ENCODE measurements at regions not wholly inside any gene's neighbourhood (a gene's known extent, or its start where the extent isn't known, plus 50 kb on each side); places are given as distances from the start of the nearest gene placed in this dataset.
"Not testable (repeated sequence)": the region's sequence is repeated elsewhere in the genome, so short reads cannot be mapped to it uniquely, and the experiment has no call there.

- no peak for DNase-seq (ENCODE audit: low spot score)
Measured at GRCh38 chr5:125470280-125470902, 724.0 kb upstream of the ZNF608 start.

- no peak for DNase-seq (ENCODE audit: low spot score)
Measured at GRCh38 chr5:125476901-125477585, 730.6 kb upstream of the ZNF608 start.

- DNase-seq (ENCODE audit: low spot score): no peak
Measured at GRCh38 chr5:125477586-125477975, 731.1 kb upstream of the ZNF608 start.

GRCh38 chr5:125478599-125478998 is 732.2 kb upstream of the ZNF608 start:
- no peak for DNase-seq (ENCODE audit: low spot score)

- DNase-seq (ENCODE audit: low spot score): no peak
Measured at GRCh38 chr5:125480911-125481310, 734.5 kb upstream of the ZNF608 start.

- no peak for DNase-seq (ENCODE audit: low spot score)
Measured at GRCh38 chr5:125481506-125482465, 735.3 kb upstream of the ZNF608 start.

GRCh38 chr5:125483609-125484008 is 737.2 kb upstream of the ZNF608 start:
- no peak for DNase-seq (ENCODE audit: low spot score)

GRCh38 chr5:125484272-125484741 is 737.9 kb upstream of the ZNF608 start:
- no peak for DNase-seq (ENCODE audit: low spot score)

- no peak for DNase-seq (ENCODE audit: low spot score)
Measured at GRCh38 chr5:125484742-125485641, 738.6 kb upstream of the ZNF608 start.

- no peak for DNase-seq (ENCODE audit: low spot score)
Measured at GRCh38 chr5:125485771-125486170, 739.3 kb upstream of the ZNF608 start.

GRCh38 chr5:125486634-125487033 is 740.2 kb upstream of the ZNF608 start:
- no peak for DNase-seq (ENCODE audit: low spot score)

GRCh38 chr5:125487231-125487630 is 740.8 kb upstream of the ZNF608 start:
- DNase-seq (ENCODE audit: low spot score): no peak

- not testable (repeated sequence) for DNase-seq (ENCODE audit: low spot score)
Measured at GRCh38 chr5:125487652-125488051, 741.2 kb upstream of the ZNF608 start.

- no peak for DNase-seq (ENCODE audit: low spot score)
Measured at GRCh38 chr5:125489146-125489545, 742.7 kb upstream of the ZNF608 start.

- DNase-seq (ENCODE audit: low spot score): no peak
Measured at GRCh38 chr5:125491986-125492492, 745.6 kb upstream of the ZNF608 start.

- DNase-seq (ENCODE audit: low spot score): no peak
Measured at GRCh38 chr5:125492977-125493376, 746.5 kb upstream of the ZNF608 start.

- DNase-seq (ENCODE audit: low spot score): no peak
Measured at GRCh38 chr5:125496393-125496792, 750.0 kb upstream of the ZNF608 start.

GRCh38 chr5:125497651-125498050 is 751.2 kb upstream of the ZNF608 start:
- no peak for DNase-seq (ENCODE audit: low spot score)

- DNase-seq (ENCODE audit: low spot score): no peak
Measured at GRCh38 chr5:125499636-125500332, 753.3 kb upstream of the ZNF608 start.

- no peak for DNase-seq (ENCODE audit: low spot score)
Measured at GRCh38 chr5:125501396-125501795, 755.0 kb upstream of the ZNF608 start.

- DNase-seq (ENCODE audit: low spot score): no peak
Measured at GRCh38 chr5:125503946-125504345, 757.5 kb upstream of the ZNF608 start.
